GM10248 (cell line): ENCODE measurements at regions not wholly inside any gene's neighbourhood (a gene's known extent, or its start where the extent isn't known, plus 50 kb on each side); places are given as distances from the start of the nearest gene placed in this dataset.

Source experiments
- CTCF ChIA-PET: fragments of 300-600 bp; sonication (Branson Sonifier 250); formaldehyde crosslinking; extraction: SDS; loops from one replicate; lab custom pipeline; 2021; ENCODE audit warnings: antibody characterized with exemption; lab: Yijun Ruan, JAX
- POLR2A ChIA-PET: fragments of 350-650 bp; sonication (Branson Sonifier 250); formaldehyde crosslinking; extraction: SDS; loops from one replicate; lab custom pipeline; 2020; ENCODE audit warnings: antibody characterized with exemption; lab: Yijun Ruan, JAX
- DNase-seq: peaks from one replicate; pipeline ENCODE4 v3.0.0; 2012; ENCODE audit errors: extremely low spot score
- CTCF ChIP-seq: IDR thresholded peaks from 2 replicates; pipeline ENCODE4 v1.5.1; 2012; ENCODE audit warnings: mild to moderate bottlenecking, low read depth; ENCODE audit errors: extremely low read depth, missing control alignments, control extremely low read depth

GRCh38 chr11:109849946-109850345 is 243.2 kb upstream of the ZC3H12C start:
- ChIA-PET POLR2A (interaction anchor here (0.6 kb wide), 1 partner anchor 580 kb away, joined by 3 read pairs; no protein-coding TSS in a partner anchor), CTCF (interaction anchor here (1.3 to 4.8 kb wide), 4 partner anchors 10 to 172 kb away, joined by 3 to 101 read pairs (median 5); no protein-coding TSS in a partner anchor)
- DNase-seq, result no peak
- no peak for TF ChIP-seq CTCF

- TF ChIP-seq CTCF, result no peak
- CTCF ChIA-PET, result interaction anchor here (0.7 to 4.8 kb wide), 7 partner anchors 9 to 583 kb away, joined by 3 to 101 read pairs (median 4); no protein-coding TSS in a partner anchor
- POLR2A ChIA-PET, result no interaction called here
- DNase-seq, result no peak
Observed at GRCh38 chr11:109851780-109852390, 241.3 kb upstream of the ZC3H12C start.

GRCh38 chr11:109853156-109853776 is 239.9 kb upstream of the ZC3H12C start:
- peak; percentile 82 for TF ChIP-seq CTCF
- DNase-seq, result peak; percentile 27
- ChIA-PET POLR2A (no interaction called here), CTCF (interaction anchor here (0.7 to 4.8 kb wide), 21 partner anchors 11 to 1620 kb away, joined by 3 to 101 read pairs (median 3); no protein-coding TSS in a partner anchor)

GRCh38 chr11:109854731-109855130 is 238.5 kb upstream of the ZC3H12C start:
- ChIA-PET CTCF (interaction anchor here (1.0 to 4.1 kb wide), 5 partner anchors 9 to 85 kb away, joined by 3 to 35 read pairs (median 4); no protein-coding TSS in a partner anchor), POLR2A (interaction anchor here (0.7 kb wide), 1 partner anchor 422 kb away, joined by 4 read pairs; no protein-coding TSS in a partner anchor)
- no peak for TF ChIP-seq CTCF
- no peak for DNase-seq

DNA sequence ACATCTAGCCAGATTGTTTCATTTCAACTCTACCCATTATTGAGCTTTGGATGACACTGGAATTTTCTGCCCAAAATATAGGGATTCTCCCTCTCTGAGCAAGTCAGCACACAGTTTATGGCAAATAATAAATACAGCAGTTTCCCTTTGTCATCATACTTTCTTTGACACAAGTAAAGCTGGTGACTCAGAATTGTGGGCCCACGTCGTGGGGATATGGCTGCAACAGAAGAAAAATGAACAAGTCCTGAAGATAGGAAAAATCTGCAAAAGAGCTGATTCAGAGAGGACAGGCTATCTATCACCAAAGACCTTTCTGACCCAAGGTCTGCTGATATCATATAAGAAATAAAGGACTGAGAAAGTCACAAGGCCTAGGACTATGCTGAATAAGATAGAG is 236.3 kb upstream of the ZC3H12C start:
- no peak for TF ChIP-seq CTCF
- no peak for DNase-seq
- ChIA-PET POLR2A (no interaction called here), CTCF (interaction anchor here (1.2 to 4.1 kb wide), 2 partner anchors 83 to 393 kb away, joined by 3 to 35 read pairs; no protein-coding TSS in a partner anchor)

- no peak for TF ChIP-seq CTCF
- POLR2A ChIA-PET, result no interaction called here
- CTCF ChIA-PET, result interaction anchor here (1.2 to 4.1 kb wide), 2 partner anchors 82 to 392 kb away, joined by 3 to 35 read pairs; no protein-coding TSS in a partner anchor
Observed at GRCh38 chr11:109857637-109858036, 235.6 kb upstream of the ZC3H12C start.

More at GRCh38 chr11:109857637-109858036, 235.6 kb upstream of the ZC3H12C start:
- no peak for DNase-seq
